ENCODE measurements at regions not wholly inside any gene's neighbourhood (a gene's known extent, or its start where the extent isn't known, plus 50 kb on each side); places are given as distances from the start of the nearest gene placed in this dataset.

GRCh38 chr5:39740404-39740803 is 315.6 kb upstream of the DAB2 start:
- no peak for DNase-seq

GRCh38 chr5:39732166-39732565 is 307.4 kb upstream of the DAB2 start:
- no peak for DNase-seq

GRCh38 chr5:39730699-39731098 is 305.9 kb upstream of the DAB2 start:
- no peak for DNase-seq

DNA sequence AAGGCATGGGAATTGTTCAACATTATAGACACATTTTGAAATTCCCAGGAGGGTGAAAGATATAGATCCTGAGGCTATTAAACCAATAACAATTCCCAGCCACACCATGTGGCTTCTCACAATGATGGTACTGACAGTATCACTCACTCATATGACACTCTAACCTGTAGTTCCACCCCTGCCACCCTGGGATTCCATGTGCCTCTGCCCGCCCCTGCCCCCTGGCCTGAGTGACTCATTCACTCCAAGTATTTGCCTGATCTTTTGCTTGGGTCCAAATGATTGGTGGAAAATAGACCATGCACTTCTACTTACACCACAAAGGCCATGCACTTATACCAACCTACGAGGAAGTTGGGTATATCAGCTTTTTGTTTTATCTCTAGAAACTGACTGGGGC is 305.2 kb upstream of the DAB2 start:
- DNase-seq = no peak

DNA sequence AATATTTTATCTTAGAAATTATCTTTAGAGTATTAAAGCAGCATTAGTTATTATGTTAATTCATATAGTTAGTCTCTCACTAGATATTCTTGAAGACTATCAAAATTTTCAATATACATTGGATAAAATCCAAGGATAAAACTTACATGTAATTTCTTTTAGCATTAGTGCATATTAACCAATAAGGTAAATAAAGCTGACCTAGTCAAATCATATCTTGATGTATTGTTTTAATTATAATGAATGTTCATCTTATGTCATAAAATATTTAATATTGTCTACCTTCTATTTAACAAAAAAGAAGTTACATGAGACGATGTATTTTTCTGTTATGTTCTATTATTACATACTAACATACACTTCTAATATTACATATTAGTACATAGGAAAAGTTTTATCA is 301.7 kb upstream of the DAB2 start:
- DNase-seq = no peak

DNA sequence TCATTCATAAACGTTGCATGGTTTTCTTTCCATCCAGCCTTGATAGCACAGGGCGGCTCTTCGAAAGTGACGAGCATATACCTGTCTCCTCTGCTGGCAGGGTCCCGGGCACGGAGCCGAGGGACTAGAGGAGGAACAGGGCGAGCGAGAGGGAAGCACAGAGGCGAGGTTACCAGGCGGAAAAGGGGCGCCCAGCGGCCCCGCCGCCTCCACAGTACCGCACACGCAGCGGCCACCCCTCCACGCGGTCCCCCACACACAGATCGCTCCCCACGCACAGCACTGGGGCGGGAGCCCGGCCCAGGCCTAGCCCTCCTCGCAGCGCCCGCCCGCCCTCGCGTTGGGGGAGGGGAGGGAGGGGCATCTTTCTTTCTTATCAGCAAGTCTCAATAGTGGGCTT is 296.6 kb upstream of the DAB2 start:
- no peak for DNase-seq

DNA sequence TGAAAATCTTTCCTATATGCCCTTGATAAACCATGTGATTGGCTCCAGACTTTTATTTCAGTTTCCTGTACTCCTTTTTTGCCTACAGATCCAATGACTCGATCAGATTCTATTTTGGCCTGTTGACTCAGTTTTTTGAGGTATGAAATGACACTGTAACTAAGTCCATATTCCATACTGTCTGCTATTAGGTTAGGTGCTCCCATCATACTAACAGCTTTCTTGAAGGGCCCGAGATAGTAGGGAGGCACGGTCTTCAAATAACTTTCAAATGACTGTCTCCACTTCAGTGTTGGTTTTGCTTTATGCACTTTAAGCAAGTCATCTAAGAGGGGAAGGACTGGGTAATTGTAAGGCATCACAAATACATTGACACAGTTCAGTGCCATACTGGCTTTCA is 295.4 kb upstream of the DAB2 start:
- DNase-seq = no peak

DNA sequence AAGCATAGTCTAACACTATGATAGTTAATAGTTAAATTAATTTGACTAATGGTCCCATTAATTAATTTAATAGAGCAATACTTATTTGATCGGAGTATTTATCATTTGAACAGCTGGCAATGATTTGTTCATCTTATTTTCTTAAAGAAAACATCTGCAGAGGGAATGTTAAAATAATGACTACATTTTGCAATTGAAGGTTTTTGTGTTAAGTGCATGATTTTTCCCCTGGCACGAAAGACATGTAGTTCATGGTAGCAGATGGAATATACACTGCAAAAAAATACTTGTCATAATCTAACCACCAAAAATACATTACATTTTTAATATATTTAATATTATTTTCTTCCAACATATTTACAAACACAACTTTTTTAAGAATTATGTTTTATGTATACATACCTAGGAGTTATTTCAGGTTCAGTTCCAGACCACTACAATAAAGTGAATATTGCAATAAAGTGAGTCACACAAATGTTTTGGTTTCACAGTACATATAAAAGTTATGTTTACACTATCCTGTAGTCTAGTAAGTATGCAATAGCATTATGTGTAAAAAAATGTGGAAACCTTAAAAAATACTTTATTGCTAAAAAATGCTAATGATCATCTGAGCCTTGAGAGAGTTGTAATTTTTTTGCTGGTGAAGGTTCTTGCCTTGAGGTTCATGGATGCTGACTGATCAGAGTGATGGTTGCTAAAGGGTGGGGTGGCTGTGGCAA is 292.6 kb upstream of the DAB2 start:
- no peak for DNase-seq

DNA sequence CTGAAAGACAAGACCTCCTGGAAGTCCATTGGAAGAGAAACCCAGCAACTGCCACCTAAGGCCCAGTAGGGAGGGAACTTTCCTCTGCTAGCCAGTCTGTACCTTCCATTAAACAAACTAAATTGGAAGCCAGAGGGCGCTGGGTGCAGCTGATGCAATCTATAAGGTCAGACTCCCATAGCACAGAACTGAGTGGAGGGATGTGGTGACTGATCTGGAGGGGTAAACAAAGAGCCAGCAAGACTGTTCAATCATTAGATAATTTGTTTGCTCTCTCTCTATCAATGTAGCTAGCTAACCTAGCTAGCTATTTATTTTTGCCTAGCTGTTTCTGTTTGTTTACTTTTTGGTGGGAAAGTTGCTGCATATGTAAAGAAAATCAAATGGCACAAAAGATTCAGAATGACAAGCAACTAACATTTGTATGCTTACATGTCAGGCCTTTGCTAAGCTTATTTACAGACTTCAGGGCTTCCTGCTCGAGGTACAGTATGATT is 291.8 kb upstream of the DAB2 start:
- DNase-seq = peak in 4 of 5 donors; percentile 1 to 58 (median 11)

- DNase-seq = peak in 3 of 5 donors; percentile 14 to 38 (median 31)
These were observed 289.4 kb upstream of the DAB2 start for GRCh38 chr5:39714036-39714698.

- DNase-seq = no peak
These were observed 288.6 kb upstream of the DAB2 start for GRCh38 chr5:39713250-39713916.

GRCh38 chr5:39712316-39713249 is 287.8 kb upstream of the DAB2 start:
- no peak for DNase-seq

GRCh38 chr5:39711821-39712220 is 287.0 kb upstream of the DAB2 start:
- no peak for DNase-seq

DNA sequence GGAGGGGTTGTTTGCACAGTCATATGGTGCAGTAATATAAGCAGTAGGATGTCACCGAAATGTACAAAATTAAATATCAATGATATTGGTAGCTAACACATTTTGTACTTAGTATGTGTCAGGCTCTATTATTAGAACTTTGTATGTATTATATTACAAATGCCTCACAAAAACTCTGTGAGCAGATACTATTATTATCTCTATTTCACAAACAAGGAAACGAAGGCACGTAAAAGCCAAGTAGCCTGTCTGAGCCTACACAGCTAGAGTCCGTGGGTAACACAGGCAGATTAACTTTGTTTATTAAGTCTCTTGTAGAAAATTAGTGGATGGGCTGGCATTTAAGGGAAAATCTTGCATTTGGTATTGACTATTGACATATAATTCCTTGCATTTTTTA is 284.3 kb upstream of the DAB2 start:
- no peak for DNase-seq

GRCh38 chr5:39702928-39703327 is 278.1 kb upstream of the DAB2 start:
- DNase-seq = no peak

DNA sequence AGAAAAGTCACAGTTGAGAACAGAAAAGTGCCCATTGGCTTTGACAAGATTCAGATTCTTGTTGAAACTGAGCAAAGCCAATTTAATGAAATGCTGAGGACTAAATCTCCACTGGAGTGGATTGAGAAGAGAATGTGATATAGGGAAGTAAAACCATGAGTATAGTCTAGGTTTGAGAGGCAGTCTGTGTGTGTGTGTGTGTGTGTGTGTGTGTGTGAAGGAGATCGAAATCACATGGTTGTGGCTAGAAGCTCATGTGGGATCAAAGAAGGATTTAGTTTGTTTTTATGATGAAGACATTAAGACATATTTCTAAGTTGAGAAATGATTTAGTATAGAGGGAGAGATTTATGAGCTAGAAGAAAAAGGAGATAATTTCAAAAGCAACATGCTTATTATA is 275.7 kb upstream of the DAB2 start:
- DNase-seq = no peak

DNA sequence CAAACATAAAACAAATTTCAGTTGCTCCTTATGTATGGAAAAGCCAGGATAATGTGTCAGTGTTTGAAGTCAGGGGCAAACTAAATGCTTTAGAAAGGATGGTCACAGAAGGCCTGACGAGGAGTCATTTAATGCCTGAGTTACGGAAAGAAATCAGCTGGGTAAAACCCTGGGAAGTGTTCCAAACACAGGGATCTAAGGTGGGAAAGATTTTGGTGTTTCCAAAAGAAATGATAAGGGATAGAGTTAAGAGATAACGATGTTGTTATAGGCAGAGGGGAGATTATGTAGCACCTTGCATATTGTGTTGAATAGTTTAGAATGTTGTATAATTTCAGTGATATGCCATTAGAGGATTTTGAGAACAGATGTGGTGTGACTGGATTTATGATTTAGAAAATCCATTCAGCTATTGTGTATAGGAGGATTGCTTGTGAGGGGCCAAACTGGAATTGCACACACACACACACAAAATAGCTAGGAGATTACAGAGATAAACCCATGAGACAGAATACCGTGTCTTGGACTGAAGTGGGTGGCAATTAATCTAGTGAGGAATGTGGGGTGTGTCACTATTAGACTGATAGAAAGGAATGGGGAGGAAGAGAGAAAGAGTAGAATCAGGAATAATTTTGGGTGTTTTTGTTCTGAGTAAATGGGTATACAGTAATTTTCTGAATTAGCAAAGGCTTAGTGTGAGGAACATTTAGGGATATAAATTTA is 274.2 kb upstream of the DAB2 start:
- DNase-seq = no peak

DNA sequence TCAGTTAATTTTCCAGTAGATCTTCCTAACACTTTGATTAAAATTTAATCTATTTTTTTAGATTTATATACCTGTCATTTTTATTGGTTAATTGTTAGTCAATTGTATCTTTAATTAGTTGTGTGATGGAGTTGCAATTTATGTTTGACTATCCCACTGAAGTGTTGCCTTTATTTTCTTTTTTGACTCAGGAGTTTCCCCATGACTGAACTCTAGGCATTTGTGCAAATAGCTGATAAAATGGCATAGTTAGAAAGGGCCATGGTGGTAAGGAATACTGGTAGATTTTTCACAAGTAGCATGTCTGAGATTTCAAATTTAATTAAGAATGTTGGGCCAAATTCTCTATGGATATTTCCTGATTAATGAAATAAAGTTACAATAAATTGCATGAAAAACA is 273.1 kb upstream of the DAB2 start:
- no peak for DNase-seq

GRCh38 chr5:39696672-39697398 is 272.1 kb upstream of the DAB2 start:
- no peak for DNase-seq

DNA sequence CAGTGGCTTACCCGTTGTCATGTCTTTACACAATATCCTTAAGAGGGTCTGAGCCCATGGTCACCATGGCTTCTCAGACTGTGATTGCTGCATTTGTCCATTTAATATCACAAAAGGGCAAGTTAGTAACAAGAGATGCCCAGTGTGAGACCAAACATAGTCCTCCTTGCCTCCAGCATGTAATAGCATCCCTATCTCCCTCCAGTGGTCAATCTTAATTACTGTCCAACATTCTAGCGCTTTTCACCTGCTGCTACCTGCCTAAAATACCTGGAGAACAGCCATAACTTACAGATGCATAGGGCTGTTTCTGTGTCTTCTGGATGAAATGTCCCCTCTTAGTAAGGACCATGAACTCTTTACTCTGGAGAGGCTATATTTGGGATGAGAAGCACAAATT is 267.2 kb upstream of the DAB2 start:
- no peak for DNase-seq

- DNase-seq = no peak
These were observed 266.4 kb upstream of the DAB2 start for GRCh38 chr5:39691136-39691535.

All from T-helper 1 cell (primary cell).